Brain pericyte (primary cell): ENCODE measurements at regions not wholly inside any gene's neighbourhood (a gene's known extent, or its start where the extent isn't known, plus 50 kb on each side); places are given as distances from the start of the nearest gene placed in this dataset.

Source experiments
- DNase-seq: peaks from one replicate; pipeline ENCODE4 v3.0.0-alpha.2; 2012; ENCODE audit warnings: low read depth, low spot score

DNA sequence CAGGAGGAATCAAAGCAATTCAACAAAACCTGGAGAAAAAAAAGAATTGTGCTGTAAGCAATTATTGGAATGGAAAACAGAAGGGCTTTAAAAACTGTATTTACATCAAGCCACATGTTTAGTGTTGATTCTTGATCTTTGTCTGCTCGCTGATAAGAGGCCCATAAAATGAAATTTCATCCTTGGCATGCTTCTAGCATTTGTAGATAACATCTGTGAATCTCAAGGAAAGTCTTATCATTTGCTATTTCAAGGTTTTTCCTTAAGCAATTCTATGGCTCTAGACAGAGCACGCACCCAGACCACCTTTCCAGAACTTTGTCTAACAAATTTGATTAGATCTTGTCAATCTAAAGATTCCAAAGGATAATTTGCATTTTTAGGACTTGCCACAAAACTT lies 181.0 kb upstream of the FGGY start:
- no peak for DNase-seq

DNA sequence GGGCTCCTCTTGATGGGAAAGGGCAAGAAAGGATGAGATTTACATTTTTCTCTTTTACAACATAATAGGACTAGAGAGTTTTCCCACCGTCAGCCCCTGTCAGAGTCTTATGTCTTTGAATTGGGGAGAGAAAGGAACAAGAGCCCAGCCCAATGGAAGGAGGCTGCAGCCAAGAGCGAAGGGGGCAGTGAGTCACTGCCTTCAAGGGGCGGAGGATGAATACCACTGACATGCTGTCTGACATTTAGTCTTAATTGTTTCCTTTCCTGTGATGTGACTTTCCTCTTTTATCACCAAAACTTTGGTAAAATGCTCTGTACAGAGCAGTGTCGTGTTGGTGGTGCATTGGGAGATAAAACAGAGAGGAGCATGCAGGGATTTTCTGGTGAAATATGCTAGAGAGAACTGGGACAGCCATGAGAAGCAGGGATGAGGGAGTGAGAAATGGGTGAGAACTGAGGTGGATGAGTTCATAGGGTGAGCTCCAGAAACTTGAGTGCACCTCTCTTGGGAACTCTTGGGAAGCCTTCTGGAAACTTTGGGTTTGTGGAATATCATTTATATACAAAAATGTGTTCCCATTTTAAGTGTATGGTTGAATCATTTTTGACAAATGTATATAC lies 179.9 kb upstream of the FGGY start:
- no peak for DNase-seq

DNA sequence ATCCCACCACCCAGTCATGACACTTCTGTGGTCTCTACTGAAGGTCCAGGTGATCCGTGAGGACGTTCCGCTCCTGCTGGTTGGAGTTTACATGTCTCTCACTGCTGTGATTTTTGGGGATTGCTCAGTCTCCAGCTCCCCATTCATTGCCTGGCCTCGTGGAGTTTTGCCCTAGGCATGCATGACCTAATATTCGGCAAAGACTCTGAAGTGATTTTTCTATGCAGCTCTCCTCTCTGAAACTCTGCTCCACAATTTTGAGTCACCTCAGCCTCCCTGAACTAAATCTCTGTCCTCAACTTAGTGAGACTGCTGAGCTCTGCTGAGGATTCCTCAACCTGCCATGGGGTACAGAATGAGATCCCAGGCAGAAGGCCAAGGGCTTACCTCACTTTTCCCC lies 174.4 kb upstream of the FGGY start:
- DNase-seq: no peak

DNA sequence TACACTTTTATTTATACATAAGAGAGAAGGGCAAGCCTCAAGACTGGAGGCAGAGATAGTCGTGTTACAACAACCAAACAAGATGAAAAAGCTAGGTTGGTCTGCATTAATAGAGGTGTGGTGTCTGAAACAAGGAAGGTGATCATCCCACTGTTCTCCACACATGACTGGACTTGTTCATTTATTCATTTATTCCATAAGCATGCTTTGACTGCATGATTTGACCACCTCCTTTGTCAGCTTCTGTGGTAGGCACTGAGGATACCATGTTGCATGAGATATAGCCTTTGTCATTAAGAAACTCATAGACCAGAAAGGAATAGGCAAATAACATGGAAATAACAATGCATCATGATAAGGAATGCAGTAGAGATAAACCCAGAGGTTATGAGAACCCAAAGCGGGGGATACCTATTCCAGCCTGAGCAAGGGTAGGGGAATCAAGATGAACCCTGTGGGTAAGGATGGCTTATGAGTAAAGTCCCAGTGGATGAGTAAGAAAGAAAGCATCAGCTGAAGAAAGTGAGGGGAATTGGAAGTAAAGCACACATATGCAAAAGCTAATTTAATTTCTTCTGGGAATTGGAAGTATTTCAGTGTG lies 173.7 kb upstream of the FGGY start:
- DNase-seq: no peak

DNA sequence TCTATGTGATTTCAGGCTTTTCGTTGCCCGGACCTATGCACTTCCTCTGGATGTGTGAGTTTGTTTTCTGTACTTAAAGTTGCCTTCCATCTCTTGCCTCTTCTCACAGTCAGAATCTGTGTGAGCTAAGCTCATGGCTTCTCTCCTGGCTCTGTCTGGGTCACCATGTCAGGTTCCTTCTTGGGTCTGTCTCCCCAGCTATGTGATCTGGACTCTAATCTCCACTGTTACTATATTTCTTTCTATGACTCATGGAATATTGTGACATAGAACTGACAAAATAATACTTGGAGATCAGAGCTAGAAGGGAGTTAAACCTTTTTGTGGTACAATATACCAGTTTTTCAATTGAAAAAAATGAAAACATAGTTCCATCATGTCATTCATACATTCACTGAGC lies 172.7 kb upstream of the FGGY start:
- DNase-seq: no peak

DNA sequence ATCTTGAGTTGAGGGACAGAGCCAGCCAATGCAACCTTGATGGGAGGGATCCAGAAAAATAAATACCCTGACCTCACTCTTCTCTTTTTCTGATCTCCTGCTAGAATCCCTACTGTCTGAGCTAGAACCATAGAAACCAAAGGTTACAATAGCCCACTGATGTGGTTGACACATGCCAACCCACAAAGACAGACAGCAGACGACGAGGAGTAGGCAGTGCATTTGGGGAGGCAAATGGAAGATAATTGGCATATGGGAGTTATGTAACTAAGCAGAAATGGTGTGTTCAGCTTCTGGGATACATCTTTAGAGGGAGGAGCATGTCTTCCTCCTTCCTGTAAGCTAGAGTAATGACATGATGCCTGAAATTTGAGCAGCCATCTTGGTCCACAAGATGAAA lies 171.7 kb upstream of the FGGY start:
- no peak for DNase-seq

DNA sequence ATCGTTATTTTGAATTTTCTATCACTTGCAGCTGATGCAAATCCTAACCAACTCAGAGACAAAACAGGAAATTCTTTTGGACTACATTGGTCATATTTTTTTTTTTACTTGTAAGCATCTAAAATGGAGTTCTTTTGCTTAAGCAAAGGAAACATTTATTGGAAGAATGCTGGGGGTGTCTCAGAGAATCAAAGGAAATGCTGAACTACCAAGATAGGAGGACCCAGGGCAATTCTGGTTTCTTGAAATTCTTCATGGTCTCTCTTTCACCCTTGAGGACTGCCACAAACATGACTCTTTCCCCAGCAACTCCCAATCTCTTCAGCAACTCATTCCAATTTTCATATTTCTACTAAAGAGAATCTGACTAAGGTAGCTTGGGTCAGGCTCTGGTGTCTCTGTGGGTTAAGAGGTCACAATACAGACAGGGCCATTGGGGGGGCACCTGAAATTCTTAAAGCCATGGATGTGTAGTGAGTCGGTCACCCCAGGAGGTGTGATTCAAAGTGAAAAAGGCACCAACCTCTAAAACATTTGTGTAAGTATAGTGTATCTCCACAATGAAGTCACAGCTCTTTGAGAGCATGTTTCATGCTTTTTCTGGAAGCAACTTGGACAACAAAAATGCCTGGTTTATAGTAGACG lies 171.1 kb upstream of the FGGY start:
- DNase-seq: no peak

GRCh38 chr1:59126366-59126765 lies 170.5 kb upstream of the FGGY start:
- DNase-seq: no peak

DNA sequence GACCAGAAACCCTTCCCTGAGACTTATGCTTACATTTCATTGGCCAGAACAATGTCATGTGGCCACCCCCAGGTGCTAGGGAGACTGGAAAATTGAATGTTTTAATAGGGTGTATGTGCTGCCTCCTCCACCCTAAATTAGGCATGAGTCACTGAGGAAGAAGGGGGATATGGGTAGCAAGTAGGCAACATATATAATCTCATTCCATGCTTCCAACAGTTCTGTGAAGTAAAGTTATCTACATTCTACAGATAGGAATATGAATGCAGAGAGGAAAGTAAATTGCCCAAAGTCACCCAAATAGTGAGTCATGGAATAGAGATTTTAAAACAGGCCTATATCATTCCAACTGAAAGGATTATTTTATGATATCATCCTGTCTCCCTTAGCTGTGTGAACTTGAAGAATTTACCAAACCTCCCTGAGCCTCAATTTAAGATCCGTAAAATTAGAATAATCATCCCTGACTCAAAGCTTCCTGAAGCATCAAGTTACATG lies 168.6 kb upstream of the FGGY start:
- DNase-seq: no peak

- no peak for DNase-seq
Observed at GRCh38 chr1:59128784-59129227, 168.1 kb upstream of the FGGY start.

- no peak for DNase-seq
Observed at GRCh38 chr1:59132295-59132694, 164.6 kb upstream of the FGGY start.

DNA sequence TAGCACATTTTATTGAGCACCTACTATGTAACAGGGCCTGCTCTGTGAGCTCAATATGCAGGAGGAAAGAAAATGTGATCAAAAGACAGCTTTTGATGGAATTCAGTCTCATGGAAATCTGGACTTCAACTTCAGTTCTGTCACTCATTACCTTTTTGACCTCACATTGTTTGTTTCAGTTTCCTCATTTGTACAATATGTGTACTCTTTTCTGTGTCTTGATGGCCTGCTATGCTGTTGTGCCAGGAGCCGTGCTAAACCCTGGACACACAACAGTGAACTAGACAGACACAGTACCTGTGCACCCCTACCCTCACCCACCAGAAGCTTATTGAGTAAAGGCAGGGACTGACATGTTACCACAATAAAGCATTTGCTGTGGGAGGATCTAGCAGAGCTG lies 162.9 kb upstream of the FGGY start:
- no peak for DNase-seq

- no peak for DNase-seq
Observed at GRCh38 chr1:59135761-59136255, 161.1 kb upstream of the FGGY start.

GRCh38 chr1:59136541-59137275 lies 160.2 kb upstream of the FGGY start:
- DNase-seq: no peak

- DNase-seq: no peak
Observed at GRCh38 chr1:59137276-59137615, 159.6 kb upstream of the FGGY start.

- no peak for DNase-seq
Observed at GRCh38 chr1:59137968-59138367, 158.9 kb upstream of the FGGY start.

GRCh38 chr1:59138402-59138801 lies 158.5 kb upstream of the FGGY start:
- no peak for DNase-seq

- no peak for DNase-seq
Observed at GRCh38 chr1:59139396-59139795, 157.5 kb upstream of the FGGY start.

- no peak for DNase-seq
Observed at GRCh38 chr1:59141267-59141863, 155.5 kb upstream of the FGGY start.

- DNase-seq: no peak
Observed at GRCh38 chr1:59142311-59143132, 154.4 kb upstream of the FGGY start.

- DNase-seq: no peak
Observed at GRCh38 chr1:59143133-59143487, 153.8 kb upstream of the FGGY start.
